GM12872 (cell line): ENCODE measurements at regions not wholly inside any gene's neighbourhood (a gene's known extent, or its start where the extent isn't known, plus 50 kb on each side); places are given as distances from the start of the nearest gene placed in this dataset.
A peak's percentile ranks its signal among the peaks of the same experiment; 100 is the strongest.

Experiments
- TF ChIP-seq, protein P1 (sequence below): IDR thresholded peaks from 3 replicates; pipeline ENCODE4 v1.5.1; 2011; ENCODE audit warnings: low read depth, mild to moderate bottlenecking, low read length, moderate library complexity; ENCODE audit not compliant: insufficient read depth

DNA sequence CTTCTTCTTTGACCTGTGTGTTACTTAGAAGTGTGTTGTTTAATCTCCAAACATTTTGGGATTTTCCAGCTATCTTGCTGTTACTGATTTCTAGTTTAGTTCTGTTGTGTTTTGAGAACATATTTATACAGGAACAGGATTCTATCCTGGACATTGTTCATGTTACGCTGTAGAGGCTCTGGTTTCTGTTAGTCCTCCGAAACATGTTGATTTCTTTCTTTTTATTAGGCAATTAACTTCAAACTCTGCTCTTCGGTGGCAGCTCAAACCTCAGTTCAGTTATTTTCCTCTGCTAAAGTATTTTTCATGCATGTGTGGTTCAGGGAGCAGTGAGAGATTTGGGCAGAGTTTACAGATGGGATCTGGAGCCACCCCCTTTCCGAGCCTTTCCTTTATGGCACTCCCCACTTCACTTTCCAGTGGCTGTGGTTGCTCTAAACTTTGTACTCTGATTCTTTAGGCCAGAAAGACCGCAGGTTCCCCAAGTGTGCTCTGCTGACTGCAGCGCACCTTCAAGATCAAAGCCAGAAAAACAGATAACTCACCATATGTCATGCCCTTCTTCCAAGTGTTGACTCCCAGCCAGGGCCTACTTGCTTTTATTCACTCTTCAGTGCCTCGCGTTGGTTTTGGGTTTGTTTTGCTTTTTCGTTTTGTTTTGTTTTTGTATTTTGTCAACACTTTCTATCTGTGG lies 77.6 kb upstream of the KSR1 start:
- TF ChIP-seq, protein P1, sequence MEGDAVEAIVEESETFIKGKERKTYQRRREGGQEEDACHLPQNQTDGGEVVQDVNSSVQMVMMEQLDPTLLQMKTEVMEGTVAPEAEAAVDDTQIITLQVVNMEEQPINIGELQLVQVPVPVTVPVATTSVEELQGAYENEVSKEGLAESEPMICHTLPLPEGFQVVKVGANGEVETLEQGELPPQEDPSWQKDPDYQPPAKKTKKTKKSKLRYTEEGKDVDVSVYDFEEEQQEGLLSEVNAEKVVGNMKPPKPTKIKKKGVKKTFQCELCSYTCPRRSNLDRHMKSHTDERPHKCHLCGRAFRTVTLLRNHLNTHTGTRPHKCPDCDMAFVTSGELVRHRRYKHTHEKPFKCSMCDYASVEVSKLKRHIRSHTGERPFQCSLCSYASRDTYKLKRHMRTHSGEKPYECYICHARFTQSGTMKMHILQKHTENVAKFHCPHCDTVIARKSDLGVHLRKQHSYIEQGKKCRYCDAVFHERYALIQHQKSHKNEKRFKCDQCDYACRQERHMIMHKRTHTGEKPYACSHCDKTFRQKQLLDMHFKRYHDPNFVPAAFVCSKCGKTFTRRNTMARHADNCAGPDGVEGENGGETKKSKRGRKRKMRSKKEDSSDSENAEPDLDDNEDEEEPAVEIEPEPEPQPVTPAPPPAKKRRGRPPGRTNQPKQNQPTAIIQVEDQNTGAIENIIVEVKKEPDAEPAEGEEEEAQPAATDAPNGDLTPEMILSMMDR: no peak

DNA sequence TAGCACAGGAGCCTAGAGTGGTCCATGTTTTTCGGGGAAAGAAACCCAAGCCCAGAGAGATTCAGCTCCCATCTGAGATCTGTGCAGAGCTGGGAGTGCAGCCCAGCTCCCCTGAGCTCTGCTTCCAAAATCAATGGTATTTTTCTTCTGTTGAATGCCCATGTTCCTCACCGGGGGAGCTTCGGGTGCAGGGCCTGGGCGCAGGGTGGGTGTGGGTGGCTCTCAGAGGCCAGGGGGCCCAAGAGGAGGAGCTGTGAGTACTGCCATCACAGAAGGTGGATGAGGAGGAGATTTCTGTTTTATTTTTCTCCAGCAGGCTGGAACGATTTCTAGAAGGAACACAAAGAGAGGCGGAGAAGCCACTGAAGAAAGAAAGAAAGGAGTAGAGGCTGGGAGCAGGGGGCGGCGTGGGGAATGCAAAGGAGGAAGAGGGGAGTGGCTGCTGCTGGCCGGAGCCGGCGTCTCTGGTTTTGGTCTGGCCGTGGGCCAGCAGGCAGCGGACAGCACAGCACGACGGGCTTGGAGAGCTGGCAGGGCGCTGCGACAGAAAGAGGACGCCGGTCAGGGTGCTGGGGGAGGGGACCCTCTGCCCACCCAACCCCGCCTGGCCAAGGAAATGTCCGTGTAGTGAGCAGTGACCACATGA lies 76.2 kb upstream of the KSR1 start:
- TF ChIP-seq, protein P1: no peak

- TF ChIP-seq, protein P1: no peak
Observed at GRCh38 chr17:27380551-27380950, 75.7 kb upstream of the KSR1 start.

- TF ChIP-seq, protein P1: peak; percentile 100
Observed at GRCh38 chr17:27381007-27381501, 75.2 kb upstream of the KSR1 start.

GRCh38 chr17:27382025-27382424 lies 74.2 kb upstream of the KSR1 start:
- TF ChIP-seq, protein P1: no peak

GRCh38 chr17:27384261-27384701 lies 72.0 kb upstream of the KSR1 start:
- TF ChIP-seq, protein P1: no peak

GRCh38 chr17:27384726-27385125 lies 71.5 kb upstream of the KSR1 start:
- TF ChIP-seq, protein P1: no peak
